ENCODE measurements at regions not wholly inside any gene's neighbourhood (a gene's known extent, or its start where the extent isn't known, plus 50 kb on each side); places are given as distances from the start of the nearest gene placed in this dataset.

DNA sequence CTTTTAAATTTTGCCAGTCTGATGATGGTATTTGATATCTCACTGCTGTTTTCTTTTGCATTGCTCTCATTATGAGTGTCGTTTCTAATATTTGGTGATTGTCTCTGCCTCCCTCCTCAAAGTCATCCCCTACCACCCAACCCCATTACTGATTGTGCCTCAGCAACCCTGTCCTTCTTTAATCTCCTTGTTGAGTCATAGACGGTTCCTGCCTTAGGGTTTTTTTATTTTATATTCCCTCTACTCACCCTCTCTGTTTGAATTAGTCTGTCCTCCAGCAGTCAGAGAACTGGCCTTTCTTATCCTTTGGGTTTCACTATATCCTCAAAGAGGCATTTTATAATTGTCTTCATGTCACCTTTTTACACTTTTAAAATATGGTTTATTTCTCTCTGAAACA, 409.3 kb upstream of the CPEB2 start:
- no peak for DNase-seq

DNA sequence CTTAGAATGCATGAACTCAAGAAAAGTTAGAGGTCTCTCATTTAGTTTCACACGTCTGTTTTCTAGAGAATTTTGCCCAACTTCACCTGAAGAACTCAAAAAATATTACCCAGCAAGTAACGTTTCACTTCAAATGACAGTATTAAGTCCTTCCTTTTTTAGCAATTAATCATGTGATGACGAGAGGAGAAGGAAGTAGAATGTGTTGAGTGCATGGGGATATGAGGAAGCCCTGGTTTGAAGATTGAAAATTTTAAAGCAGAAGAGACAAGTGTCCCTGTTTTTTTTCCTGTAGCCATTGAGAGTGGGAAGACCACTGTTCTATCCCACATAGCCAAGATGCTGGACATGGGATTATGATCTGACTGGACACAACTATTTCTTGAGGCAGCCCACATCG, 406.3 kb upstream of the CPEB2 start:
- no peak for DNase-seq

GRCh38 chr4:14596437-14596836, 405.8 kb upstream of the CPEB2 start:
- no peak for DNase-seq

GRCh38 chr4:14596904-14597303, 405.4 kb upstream of the CPEB2 start:
- DNase-seq, result no peak

GRCh38 chr4:14602206-14602605, 400.1 kb upstream of the CPEB2 start:
- no peak for DNase-seq

GRCh38 chr4:14607001-14607400, 395.3 kb upstream of the CPEB2 start:
- DNase-seq, result no peak

DNA sequence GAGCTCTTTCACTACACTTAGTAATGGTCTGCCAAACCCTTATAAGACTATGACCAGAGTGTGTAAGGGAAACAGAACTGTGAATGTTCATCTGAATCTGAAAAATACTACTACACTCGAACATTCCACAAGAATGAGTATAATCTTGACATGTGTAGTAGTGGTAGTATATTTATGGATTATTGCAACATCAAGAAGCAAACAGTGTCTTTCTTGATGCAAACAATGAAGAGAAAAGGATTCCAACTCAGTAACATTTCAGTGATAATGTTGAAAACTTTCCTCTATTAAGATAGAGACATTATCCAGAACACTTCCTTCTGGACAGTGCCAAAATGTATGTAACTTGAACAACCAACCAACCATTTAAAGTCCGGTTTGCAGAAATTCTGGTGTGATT, 394.7 kb upstream of the CPEB2 start:
- no peak for DNase-seq

DNA sequence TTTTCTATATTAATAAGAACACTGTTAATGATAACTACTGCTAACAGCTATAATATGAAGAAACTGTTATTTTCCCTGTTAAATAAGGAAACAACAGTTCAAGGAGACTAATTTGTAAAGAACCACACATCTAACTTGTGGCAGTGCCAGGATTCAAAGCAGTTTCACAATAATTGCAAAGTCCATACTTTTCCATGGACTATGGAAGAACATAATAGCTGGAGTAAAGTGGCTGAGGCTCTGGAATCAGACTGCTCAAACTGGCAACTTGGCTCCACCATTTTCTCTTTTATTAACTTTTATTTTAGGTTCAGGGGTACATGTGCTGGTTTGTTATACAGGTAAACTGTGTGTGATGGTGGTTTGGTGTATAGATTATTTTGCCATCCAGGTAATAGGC, 393.7 kb upstream of the CPEB2 start:
- no peak for DNase-seq

DNA sequence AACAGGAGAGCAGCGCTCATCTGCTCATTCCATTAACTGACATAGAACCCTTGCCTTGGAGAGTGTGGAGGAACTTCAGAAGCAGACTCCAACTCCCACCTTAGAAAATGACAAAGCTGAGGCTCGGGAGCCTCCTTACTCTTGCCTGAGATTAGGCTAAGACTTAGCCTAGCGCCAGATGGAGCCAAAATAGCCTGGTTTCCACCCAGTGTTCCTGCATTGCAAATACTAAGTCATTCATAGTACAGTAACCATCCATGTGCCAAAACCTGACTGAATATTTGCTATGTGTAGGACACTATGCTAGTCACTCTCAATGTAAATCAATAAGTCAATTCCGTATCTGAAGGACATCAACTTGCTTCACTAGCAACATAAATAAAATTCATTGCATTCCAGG, 387.4 kb upstream of the CPEB2 start:
- no peak for DNase-seq

GRCh38 chr4:14615671-14616070, 386.6 kb upstream of the CPEB2 start:
- DNase-seq, result no peak

DNA sequence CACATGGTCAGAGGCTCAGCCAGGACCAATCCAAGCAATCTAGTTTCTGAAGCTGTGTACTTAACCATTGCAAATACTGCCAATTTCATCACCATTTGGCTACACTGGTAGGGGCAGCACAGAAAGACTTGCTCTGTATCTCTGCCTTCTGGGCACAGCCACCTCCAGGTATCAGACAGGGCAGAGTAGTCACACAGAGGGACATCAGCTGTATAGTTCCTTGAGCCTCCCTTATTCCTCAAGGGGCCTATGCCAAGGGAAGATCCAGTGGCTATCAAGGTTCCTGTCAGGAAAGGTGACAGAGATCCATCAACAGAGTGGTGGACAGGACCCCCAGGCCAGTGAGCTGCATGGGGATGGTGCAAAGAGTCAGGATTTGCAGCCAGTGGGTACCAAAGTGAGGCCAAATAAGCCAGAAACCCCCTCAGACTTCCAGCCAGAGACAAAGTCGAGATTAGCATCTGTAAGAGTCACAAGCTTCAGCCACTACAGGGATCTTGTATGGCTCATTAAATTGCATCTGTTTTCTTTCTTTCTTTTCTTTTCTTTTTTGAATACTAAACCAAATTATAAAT, 381.6 kb upstream of the CPEB2 start:
- no peak for DNase-seq

GRCh38 chr4:14621731-14622463, 380.4 kb upstream of the CPEB2 start:
- DNase-seq, result no peak

GRCh38 chr4:14627038-14627437, 375.2 kb upstream of the CPEB2 start:
- DNase-seq, result no peak

- no peak for DNase-seq
Measured at GRCh38 chr4:14631806-14632440, 370.4 kb upstream of the CPEB2 start.

- no peak for DNase-seq
Measured at GRCh38 chr4:14636563-14636962, 365.7 kb upstream of the CPEB2 start.

DNA sequence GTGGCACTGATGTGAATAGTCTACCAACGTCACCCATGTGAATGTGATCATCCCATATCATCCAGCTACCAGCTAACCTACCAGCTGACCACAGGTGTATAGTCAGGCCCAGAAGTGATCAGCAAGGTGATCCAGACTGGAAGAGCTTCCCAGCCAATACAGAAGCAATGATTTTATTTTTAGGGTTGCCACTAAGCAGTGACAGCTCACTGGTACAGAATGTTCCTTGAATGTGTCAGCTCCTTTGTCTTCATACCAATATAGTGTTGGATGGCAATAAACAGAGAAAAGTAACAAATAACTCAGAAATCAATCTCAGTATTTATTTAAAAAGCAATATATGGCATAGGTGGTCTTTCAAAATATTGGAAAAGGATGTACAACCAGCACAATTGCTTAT, 361.8 kb upstream of the CPEB2 start:
- DNase-seq, result no peak

GRCh38 chr4:14641871-14642270, 360.4 kb upstream of the CPEB2 start:
- DNase-seq, result no peak

DNA sequence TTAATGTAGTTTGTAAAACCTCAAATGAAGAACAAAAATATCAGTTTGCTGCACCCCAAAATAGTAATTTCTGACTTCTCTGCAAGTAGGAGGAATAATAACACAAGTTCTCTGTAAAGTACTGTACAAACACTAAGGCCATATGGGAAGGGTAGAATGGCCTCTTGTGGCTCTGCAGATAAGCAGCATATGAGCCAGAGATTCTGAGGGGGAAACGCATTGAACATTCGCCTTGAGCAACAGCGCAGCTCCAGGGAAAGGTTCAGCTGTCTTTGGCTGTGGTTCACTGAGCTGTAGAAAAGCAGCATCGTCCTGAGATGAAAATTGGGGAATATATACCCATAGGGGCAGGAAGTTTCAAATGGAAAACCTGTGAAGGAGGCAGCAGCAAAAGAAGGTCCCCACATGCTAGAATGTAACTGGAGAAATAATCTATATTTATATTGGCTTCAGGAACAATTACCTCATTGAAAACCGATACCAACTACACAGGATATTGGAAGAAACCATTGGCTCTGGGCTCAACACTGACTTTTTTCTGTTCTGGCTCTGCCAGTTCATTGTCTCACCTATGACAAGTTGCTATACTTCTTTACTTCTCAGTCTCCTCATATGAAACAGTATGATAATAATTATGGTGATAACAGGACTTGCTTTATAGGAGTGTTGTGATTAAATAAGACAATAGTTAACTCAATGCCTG, 357.6 kb upstream of the CPEB2 start:
- no peak for DNase-seq

DNA sequence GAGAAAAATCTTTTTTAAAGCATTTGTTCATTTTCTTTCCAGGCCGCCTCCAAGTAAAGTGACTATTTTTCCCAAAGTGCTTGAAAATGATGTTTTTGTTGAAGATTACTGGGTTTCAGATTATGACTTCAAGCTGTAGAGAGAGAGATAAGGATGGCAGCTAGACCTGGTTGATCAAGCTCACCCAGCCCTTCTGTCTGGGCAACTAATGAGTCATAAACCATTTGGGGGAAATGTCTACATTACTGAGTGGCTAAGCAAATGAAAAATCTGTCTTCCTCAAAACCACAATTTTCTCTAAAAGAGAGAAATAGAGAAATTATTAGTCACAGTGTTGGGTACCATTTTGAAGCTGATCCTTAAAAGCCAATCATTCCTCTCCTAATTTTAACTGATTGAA, 355.4 kb upstream of the CPEB2 start:
- DNase-seq, result no peak

GRCh38 chr4:14650127-14650526, 352.2 kb upstream of the CPEB2 start:
- no peak for DNase-seq

GRCh38 chr4:14652522-14652921, 349.8 kb upstream of the CPEB2 start:
- DNase-seq, result no peak

DNA sequence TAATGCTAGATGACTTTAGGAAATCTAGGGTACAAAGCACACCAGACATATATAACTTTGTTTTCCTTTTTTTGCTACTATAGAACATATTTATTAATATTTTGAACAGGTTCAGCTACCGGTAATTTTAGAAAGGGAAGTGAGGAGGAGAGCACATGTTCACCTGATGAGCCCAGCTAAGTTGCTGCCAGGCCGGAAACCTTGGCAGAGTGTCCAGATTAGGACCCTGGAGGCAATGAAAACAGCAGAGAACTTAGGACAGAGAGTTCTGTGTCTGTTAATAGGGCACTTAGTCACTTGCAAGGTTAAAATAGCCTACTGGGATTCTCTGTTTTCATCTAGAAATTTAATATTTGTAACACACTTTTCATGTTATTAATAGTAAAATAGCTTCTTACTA, 348.9 kb upstream of the CPEB2 start:
- DNase-seq, result no peak

DNA sequence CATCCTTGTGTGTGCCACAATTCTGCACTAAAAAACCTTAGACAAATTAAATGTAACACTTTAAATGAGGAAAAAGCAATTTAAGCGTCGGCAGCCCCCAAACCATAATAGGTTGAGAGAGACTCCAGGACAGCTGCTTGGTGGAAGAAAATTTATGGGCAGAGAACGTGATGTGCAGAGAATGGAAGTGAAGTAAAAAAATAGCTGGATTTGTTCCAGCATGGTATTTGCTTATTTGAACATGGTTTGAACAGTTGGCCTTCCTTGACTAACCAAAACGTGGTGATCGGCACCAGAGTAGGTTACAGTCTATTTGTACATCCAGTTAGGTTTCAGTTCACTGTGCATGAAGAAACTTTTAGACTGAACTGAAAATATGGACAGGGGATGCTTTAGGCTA, 343.0 kb upstream of the CPEB2 start:
- DNase-seq, result no peak

DNA sequence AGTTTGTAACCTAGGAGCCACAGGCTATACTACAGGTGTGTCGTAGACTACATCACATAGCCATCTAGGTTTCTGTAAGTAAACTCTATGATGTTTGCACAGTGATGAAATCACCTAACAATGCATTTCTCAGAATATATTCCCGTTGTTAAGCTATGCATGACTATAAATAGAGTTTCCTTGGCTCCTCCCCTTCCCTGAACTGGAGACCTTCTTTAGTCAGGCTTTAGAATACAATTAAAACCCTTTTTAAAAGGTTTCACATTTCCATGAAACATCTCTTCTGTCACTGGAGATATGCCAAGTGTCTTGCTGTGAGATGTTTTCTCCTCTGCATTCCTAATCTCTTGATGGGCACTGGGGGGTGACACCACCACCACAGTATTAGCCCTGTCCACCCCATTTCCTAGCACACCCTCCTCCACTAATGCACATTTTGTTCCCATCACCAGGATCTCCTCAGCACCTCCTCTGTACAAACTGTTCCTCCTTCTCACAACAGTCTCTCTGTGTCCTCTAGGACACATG, 334.6 kb upstream of the CPEB2 start:
- DNase-seq, result no peak
